Stimulated activated CD4-positive, alpha-beta T cell treated with anti-CD3 and anti-CD28 coated beads, TNF-alpha, amount 100 ng/mL, for 48 hours (primary cell): ENCODE measurements at regions not wholly inside any gene's neighbourhood (a gene's known extent, or its start where the extent isn't known, plus 50 kb on each side); places are given as distances from the start of the nearest gene placed in this dataset.
"Not testable (repeated sequence)": the region's sequence is repeated elsewhere in the genome, so short reads cannot be mapped to it uniquely, and the experiment has no call there.

ENCODE experiments used
- DNase-seq, 3 donors: peaks; one replicate each; pipeline ENCODE4 v3.0.0-alpha.2; 2020; ENCODE audit warnings: low read depth in 3 of 3

GRCh38 chr1:184888505-184888904 lies 85.8 kb downstream of the NIBAN1 start:
- DNase-seq: no peak

- no peak for DNase-seq
Measured at GRCh38 chr1:184882957-184883815, 91.1 kb downstream of the NIBAN1 start.

- no peak for DNase-seq
Measured at GRCh38 chr1:184881941-184882913, 92.1 kb downstream of the NIBAN1 start.

GRCh38 chr1:184879876-184880557 lies 94.3 kb downstream of the NIBAN1 start:
- DNase-seq: no peak

GRCh38 chr1:184878602-184879001 lies 95.7 kb downstream of the NIBAN1 start:
- DNase-seq: no peak

- no peak for DNase-seq
Measured at GRCh38 chr1:184878002-184878401, 96.3 kb downstream of the NIBAN1 start.

- DNase-seq: not testable (repeated sequence)
Measured at GRCh38 chr1:184876015-184876414, 98.3 kb downstream of the NIBAN1 start.

- no peak for DNase-seq
Measured at GRCh38 chr1:184875218-184875617, 99.1 kb downstream of the NIBAN1 start.

- no peak for DNase-seq
Measured at GRCh38 chr1:184870319-184870718, 104.0 kb downstream of the NIBAN1 start.

GRCh38 chr1:184867866-184868689 lies 106.2 kb downstream of the NIBAN1 start:
- DNase-seq: no peak

- no peak for DNase-seq
Measured at GRCh38 chr1:184866991-184867788, 107.1 kb downstream of the NIBAN1 start.

GRCh38 chr1:184866586-184866985 lies 107.7 kb downstream of the NIBAN1 start:
- no peak for DNase-seq

GRCh38 chr1:184865831-184866230 lies 108.5 kb downstream of the NIBAN1 start:
- no peak for DNase-seq

GRCh38 chr1:184861755-184862336 lies 107.2 kb upstream of the EDEM3 start:
- DNase-seq: no peak

GRCh38 chr1:184860985-184861754 lies 106.5 kb upstream of the EDEM3 start:
- no peak for DNase-seq

GRCh38 chr1:184860535-184860934 lies 105.9 kb upstream of the EDEM3 start:
- no peak for DNase-seq

- DNase-seq: no peak
Measured at GRCh38 chr1:184859381-184860105, 104.9 kb upstream of the EDEM3 start.

- no peak for DNase-seq
Measured at GRCh38 chr1:184858288-184858687, 103.6 kb upstream of the EDEM3 start.
